ENCODE measurements at regions not wholly inside any gene's neighbourhood (a gene's known extent, or its start where the extent isn't known, plus 50 kb on each side); places are given as distances from the start of the nearest gene placed in this dataset.

GRCh38 chr10:123252779-123253178, 98.6 kb downstream of the BUB3 start:
- TF ChIP-seq ZNF280C (tag by site-specific recombination; IDR thresholded peaks at IDR 0.05) = no peak
- TF ChIP-seq SP2 (tag by site-specific recombination; IDR thresholded peaks at IDR 0.05) = no peak
- no peak for TF ChIP-seq CTCF (tag by site-specific recombination; IDR thresholded peaks at IDR 0.05)
- TF ChIP-seq ZNF354C (tag by site-specific recombination; IDR thresholded peaks at IDR 0.05; ENCODE audit: borderline replicate concordance, low read depth) = no peak
- no peak for TF ChIP-seq ZNF629 (tag by site-specific recombination; IDR thresholded peaks at IDR 0.05)

All from HEK293 (cell line).